ENCODE measurements at regions not wholly inside any gene's neighbourhood (a gene's known extent, or its start where the extent isn't known, plus 50 kb on each side); places are given as distances from the start of the nearest gene placed in this dataset.

- Mint-ChIP-seq H3K27me3 (ENCODE audit: low read depth) (peaks cover 7% of the 10 kb centered on the region), H3K9me3 (peaks cover 6% of the 10 kb centered on the region), H3K4me1 (no peaks in the 10 kb centered on the region), H3K4me3 (no peak overlapping the region), H3K27ac (no peak overlapping the region), H3K36me3 (no peaks in the 10 kb centered on the region)
- no peak for DNase-seq (ENCODE audit: low spot score in 2 of 2, unreplicated experiment in 2 of 2)
- no peak for TF ChIP-seq CTCF (IDR thresholded peaks at IDR 0.05; ENCODE audit: unreplicated experiment)
Observed at GRCh38 chr18:42168907-42169306, 213.9 kb downstream of the PIK3C3 start.

- no peaks in the 10 kb centered on the region for H3K36me3 Mint-ChIP-seq
- TF ChIP-seq CTCF (IDR thresholded peaks at IDR 0.05; ENCODE audit: unreplicated experiment): no peak
- no peak overlapping the region for H3K27ac Mint-ChIP-seq
- peak; percentile 21 to 48 for DNase-seq (ENCODE audit: low spot score in 2 of 2, unreplicated experiment in 2 of 2)
- no peak overlapping the region for H3K4me3 Mint-ChIP-seq
- no peaks in the 10 kb centered on the region for H3K9me3 Mint-ChIP-seq
- H3K27me3 Mint-ChIP-seq (ENCODE audit: low read depth): peaks cover 8% of the 10 kb centered on the region
- no peaks in the 10 kb centered on the region for H3K4me1 Mint-ChIP-seq
Observed at GRCh38 chr18:42174909-42175308, 219.9 kb downstream of the PIK3C3 start.

GRCh38 chr18:42176599-42176998 is 221.6 kb downstream of the PIK3C3 start:
- H3K27ac Mint-ChIP-seq: no peak overlapping the region
- H3K9me3 Mint-ChIP-seq: no peaks in the 10 kb centered on the region

GRCh38 chr18:42177390-42177789 is 222.4 kb downstream of the PIK3C3 start:
- Mint-ChIP-seq H3K36me3 (no peaks in the 10 kb centered on the region), H3K27me3 (ENCODE audit: low read depth) (peaks cover 3% of the 10 kb centered on the region), H3K4me3 (no peak overlapping the region), H3K27ac (no peak overlapping the region), H3K9me3 (no peaks in the 10 kb centered on the region), H3K4me1 (peaks cover 8% of the 10 kb centered on the region)
- no peak for TF ChIP-seq CTCF (IDR thresholded peaks at IDR 0.05; ENCODE audit: unreplicated experiment)
- DNase-seq (ENCODE audit: low spot score in 2 of 2, unreplicated experiment in 2 of 2): no peak

More at GRCh38 chr18:42176599-42176998, 221.6 kb downstream of the PIK3C3 start:
- TF ChIP-seq CTCF (IDR thresholded peaks at IDR 0.05; ENCODE audit: unreplicated experiment): no peak
- H3K27me3 Mint-ChIP-seq (ENCODE audit: low read depth): peaks cover 8% of the 10 kb centered on the region
- H3K4me3 Mint-ChIP-seq: no peak overlapping the region
- no peaks in the 10 kb centered on the region for H3K36me3 Mint-ChIP-seq
- DNase-seq (ENCODE audit: low spot score in 2 of 2, unreplicated experiment in 2 of 2): no peak
- peaks cover 1% of the 10 kb centered on the region for H3K4me1 Mint-ChIP-seq

GRCh38 chr18:42178376-42179080 is 223.5 kb downstream of the PIK3C3 start:
- H3K4me1 Mint-ChIP-seq: peaks cover 8% of the 10 kb centered on the region
- TF ChIP-seq CTCF (IDR thresholded peaks at IDR 0.05; ENCODE audit: unreplicated experiment): no peak
- peaks cover 3% of the 10 kb centered on the region for H3K27me3 Mint-ChIP-seq (ENCODE audit: low read depth)
- H3K36me3 Mint-ChIP-seq: no peaks in the 10 kb centered on the region
- H3K9me3 Mint-ChIP-seq: no peaks in the 10 kb centered on the region
- H3K27ac Mint-ChIP-seq: no peak overlapping the region
- H3K4me3 Mint-ChIP-seq: no peak overlapping the region
- no peak for DNase-seq (ENCODE audit: low spot score in 2 of 2, unreplicated experiment in 2 of 2)
